Keratinocyte (primary cell): ENCODE measurements at regions not wholly inside any gene's neighbourhood (a gene's known extent, or its start where the extent isn't known, plus 50 kb on each side); places are given as distances from the start of the nearest gene placed in this dataset.

Source experiments
- EZH2 ChIP-seq: IDR thresholded peaks from one replicate; pipeline ENCODE4 v1.6.1; 2012; ENCODE audit warnings: inconsistent platforms, mild to moderate bottlenecking, low read length, moderate library complexity
- TF ChIP-seq, protein P1 (sequence below), 3 experiments: IDR thresholded peaks in 1 of 3; conservative IDR thresholded peaks in 1 of 3; optimal IDR thresholded peaks in 1 of 3; 2 replicates in 2 of 3; 3 replicates in 1 of 3; pipeline versions ENCODE3 to v1.5.1; 2011; ENCODE audit warnings: low read length in 3 of 3, mild to moderate bottlenecking in 3 of 3, moderate library complexity in 2 of 3, control low read depth in 1 of 3, inconsistent platforms in 1 of 3; ENCODE audit not compliant: insufficient read depth in 2 of 3; ENCODE audit errors: extremely low read depth in 1 of 3

DNA sequence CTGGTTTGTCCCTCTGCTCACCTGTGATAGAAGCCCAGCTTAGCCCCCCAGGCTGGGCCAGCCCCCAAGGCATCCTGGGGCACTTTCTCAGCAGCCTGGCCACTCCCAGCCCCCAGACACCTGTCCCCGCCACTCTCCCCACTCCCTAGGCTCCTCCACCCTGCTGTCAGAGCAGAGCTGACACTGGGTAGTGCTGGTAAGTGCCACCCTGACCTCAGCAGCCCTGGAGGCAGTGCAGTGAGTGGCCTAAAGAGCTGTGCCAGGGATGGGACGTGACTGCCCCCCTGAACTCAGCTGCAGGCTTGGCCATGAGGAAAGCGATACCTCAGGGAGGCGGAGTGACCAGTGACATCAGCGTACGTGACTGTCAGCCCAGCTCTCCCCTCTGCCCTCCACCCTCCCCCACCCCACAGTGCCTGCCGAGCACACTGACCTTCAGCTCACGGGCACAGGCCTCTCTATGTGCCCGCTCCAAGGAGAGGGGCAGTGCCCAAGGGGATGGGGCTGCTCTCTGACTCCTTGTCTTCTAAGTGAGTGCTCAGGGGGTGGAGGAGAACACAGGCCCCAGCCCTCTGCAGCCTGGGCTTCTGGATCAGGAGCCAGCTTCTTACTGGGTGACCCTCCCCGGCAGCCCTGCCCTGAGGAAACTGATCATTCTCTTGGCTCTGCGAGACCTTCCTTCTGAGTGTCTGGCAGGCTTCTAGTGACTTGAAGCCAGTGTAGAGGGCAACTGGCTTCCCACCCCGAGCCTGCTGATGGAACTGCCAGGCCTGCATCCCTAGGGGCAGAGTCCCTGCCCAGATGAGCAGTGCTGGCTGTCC is 172.7 kb downstream of the MRPL14 start:
- no peak for TF ChIP-seq EZH2
- TF ChIP-seq, protein P1, sequence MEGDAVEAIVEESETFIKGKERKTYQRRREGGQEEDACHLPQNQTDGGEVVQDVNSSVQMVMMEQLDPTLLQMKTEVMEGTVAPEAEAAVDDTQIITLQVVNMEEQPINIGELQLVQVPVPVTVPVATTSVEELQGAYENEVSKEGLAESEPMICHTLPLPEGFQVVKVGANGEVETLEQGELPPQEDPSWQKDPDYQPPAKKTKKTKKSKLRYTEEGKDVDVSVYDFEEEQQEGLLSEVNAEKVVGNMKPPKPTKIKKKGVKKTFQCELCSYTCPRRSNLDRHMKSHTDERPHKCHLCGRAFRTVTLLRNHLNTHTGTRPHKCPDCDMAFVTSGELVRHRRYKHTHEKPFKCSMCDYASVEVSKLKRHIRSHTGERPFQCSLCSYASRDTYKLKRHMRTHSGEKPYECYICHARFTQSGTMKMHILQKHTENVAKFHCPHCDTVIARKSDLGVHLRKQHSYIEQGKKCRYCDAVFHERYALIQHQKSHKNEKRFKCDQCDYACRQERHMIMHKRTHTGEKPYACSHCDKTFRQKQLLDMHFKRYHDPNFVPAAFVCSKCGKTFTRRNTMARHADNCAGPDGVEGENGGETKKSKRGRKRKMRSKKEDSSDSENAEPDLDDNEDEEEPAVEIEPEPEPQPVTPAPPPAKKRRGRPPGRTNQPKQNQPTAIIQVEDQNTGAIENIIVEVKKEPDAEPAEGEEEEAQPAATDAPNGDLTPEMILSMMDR (optimal IDR thresholded peaks at IDR 0.05 in 1 of 3, IDR thresholded peaks at IDR 0.05 in 1 of 3, conservative IDR thresholded peaks at IDR 0.05 in 1 of 3; ENCODE audit: extremely low read depth in 1 of 3, insufficient read depth in 2 of 3, low read length in 3 of 3): no peak
